ENCODE measurements at regions not wholly inside any gene's neighbourhood (a gene's known extent, or its start where the extent isn't known, plus 50 kb on each side); places are given as distances from the start of the nearest gene placed in this dataset.

DNA sequence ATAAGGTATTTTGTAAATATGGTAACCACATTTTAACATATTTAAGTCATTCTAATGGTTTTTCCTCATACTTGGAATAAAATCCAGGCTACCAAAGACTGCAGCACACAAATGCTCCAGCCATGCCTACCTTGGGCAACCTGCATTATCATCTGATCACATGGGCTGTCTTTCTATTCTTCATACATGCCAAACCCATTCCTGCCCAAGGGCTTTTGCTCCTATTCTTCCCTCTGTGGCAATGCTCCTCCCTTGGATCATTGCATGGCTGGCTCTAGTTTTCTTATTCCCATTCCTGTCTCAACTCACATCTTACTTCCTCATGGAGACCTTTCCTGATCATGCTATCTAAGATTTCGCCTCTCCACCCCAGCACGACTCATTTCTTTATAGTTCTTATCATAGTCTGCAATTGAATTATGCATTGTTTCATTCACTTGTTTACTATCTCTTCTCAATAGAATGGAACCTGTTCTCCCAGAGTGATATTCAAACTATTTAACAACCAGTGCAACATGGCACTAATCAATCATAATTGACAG, 54.9 kb upstream of the C5orf46 start:
- no peak overlapping the region for H3K4me2 ChIP-seq
- H3K4me3 ChIP-seq (IDR thresholded peaks at IDR 0.05; ENCODE audit: insufficient read depth, low read depth, low read length), result no peak overlapping the region
- no peak overlapping the region for H2AFZ ChIP-seq (ENCODE audit: low read depth)
- H3K4me1 ChIP-seq (ENCODE audit: low read depth, poor library complexity, severe bottlenecking), result no peaks in the 10 kb centered on the region
- H4K20me1 ChIP-seq (ENCODE audit: insufficient read depth), result no peaks in the 10 kb centered on the region
- no peaks in the 10 kb centered on the region for H3K27me3 ChIP-seq (ENCODE audit: insufficient read depth, low read depth)
- H3K9ac ChIP-seq, result no peak overlapping the region
- no peaks in the 10 kb centered on the region for H3K36me3 ChIP-seq (ENCODE audit: insufficient read depth)
- H3K79me2 ChIP-seq (ENCODE audit: insufficient read depth, low read depth), result no peaks in the 10 kb centered on the region
- TF ChIP-seq, protein P1, sequence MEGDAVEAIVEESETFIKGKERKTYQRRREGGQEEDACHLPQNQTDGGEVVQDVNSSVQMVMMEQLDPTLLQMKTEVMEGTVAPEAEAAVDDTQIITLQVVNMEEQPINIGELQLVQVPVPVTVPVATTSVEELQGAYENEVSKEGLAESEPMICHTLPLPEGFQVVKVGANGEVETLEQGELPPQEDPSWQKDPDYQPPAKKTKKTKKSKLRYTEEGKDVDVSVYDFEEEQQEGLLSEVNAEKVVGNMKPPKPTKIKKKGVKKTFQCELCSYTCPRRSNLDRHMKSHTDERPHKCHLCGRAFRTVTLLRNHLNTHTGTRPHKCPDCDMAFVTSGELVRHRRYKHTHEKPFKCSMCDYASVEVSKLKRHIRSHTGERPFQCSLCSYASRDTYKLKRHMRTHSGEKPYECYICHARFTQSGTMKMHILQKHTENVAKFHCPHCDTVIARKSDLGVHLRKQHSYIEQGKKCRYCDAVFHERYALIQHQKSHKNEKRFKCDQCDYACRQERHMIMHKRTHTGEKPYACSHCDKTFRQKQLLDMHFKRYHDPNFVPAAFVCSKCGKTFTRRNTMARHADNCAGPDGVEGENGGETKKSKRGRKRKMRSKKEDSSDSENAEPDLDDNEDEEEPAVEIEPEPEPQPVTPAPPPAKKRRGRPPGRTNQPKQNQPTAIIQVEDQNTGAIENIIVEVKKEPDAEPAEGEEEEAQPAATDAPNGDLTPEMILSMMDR (conservative IDR thresholded peaks at IDR 0.05; ENCODE audit: low read depth, low read length), result no peak
- no peak overlapping the region for H3K27ac ChIP-seq

DNA sequence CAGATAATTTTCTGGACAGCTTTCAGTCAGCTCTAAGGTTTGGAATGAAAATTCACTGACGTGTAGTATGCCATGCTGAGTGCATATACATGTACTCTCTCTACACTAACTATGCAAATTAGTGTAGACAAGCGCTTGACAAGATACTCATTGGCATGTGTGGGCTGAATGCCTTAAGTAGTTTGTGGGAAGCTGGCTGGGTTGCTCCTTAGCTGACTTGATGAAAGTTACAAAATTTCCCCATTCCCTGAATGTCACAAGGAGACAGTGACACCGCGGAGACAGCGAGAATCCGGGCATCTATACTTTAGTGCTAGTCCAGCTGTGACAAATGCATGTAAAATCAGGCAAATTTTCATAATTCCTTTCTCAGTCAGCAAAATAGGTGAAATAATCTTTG, 51.6 kb upstream of the C5orf46 start:
- Histone ChIP-seq H3K4me1 (ENCODE audit: low read depth, poor library complexity, severe bottlenecking) (no peaks in the 10 kb centered on the region), H2AFZ (ENCODE audit: low read depth) (no peak overlapping the region), H3K4me2 (no peak overlapping the region), H3K27ac (no peak overlapping the region), H3K36me3 (ENCODE audit: insufficient read depth) (no peaks in the 10 kb centered on the region), H4K20me1 (ENCODE audit: insufficient read depth) (no peaks in the 10 kb centered on the region), H3K79me2 (ENCODE audit: insufficient read depth, low read depth) (no peaks in the 10 kb centered on the region), H3K27me3 (ENCODE audit: insufficient read depth, low read depth) (no peaks in the 10 kb centered on the region), H3K4me3 (IDR thresholded peaks at IDR 0.05; ENCODE audit: insufficient read depth, low read depth, low read length) (no peak overlapping the region), H3K9ac (no peak overlapping the region)
- TF ChIP-seq, protein P1 (conservative IDR thresholded peaks at IDR 0.05; ENCODE audit: low read depth, low read length), result no peak

DNA sequence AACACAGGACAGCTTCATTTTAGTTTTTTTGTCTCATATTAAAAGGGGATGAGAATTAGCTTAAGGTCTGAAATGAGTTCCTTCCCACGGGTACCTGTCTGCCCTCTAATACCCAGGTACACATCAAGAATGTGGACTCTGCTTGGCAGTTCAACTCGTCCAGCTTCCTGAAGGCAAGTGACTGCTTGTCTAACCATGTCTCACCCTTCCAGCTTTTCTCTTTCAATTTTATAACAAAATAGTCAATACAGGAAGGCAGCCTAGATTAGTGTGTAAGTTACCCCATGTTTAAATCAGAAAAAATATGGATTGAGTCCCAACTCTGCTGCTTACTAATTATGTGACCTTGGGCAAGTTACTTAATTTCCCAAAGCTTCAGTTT, 50.5 kb upstream of the C5orf46 start:
- H3K27ac ChIP-seq, result no peak overlapping the region
- TF ChIP-seq, protein P1 (conservative IDR thresholded peaks at IDR 0.05; ENCODE audit: low read depth, low read length), result no peak
- no peaks in the 10 kb centered on the region for H3K27me3 ChIP-seq (ENCODE audit: insufficient read depth, low read depth)
- H3K4me3 ChIP-seq (IDR thresholded peaks at IDR 0.05; ENCODE audit: insufficient read depth, low read depth, low read length), result no peak overlapping the region
- H3K79me2 ChIP-seq (ENCODE audit: insufficient read depth, low read depth), result no peaks in the 10 kb centered on the region
- no peak overlapping the region for H3K4me2 ChIP-seq
- H3K4me1 ChIP-seq (ENCODE audit: low read depth, poor library complexity, severe bottlenecking), result no peaks in the 10 kb centered on the region
- H2AFZ ChIP-seq (ENCODE audit: low read depth), result no peak overlapping the region
- H4K20me1 ChIP-seq (ENCODE audit: insufficient read depth), result no peaks in the 10 kb centered on the region
- no peak overlapping the region for H3K9ac ChIP-seq
- no peaks in the 10 kb centered on the region for H3K36me3 ChIP-seq (ENCODE audit: insufficient read depth)

DNA sequence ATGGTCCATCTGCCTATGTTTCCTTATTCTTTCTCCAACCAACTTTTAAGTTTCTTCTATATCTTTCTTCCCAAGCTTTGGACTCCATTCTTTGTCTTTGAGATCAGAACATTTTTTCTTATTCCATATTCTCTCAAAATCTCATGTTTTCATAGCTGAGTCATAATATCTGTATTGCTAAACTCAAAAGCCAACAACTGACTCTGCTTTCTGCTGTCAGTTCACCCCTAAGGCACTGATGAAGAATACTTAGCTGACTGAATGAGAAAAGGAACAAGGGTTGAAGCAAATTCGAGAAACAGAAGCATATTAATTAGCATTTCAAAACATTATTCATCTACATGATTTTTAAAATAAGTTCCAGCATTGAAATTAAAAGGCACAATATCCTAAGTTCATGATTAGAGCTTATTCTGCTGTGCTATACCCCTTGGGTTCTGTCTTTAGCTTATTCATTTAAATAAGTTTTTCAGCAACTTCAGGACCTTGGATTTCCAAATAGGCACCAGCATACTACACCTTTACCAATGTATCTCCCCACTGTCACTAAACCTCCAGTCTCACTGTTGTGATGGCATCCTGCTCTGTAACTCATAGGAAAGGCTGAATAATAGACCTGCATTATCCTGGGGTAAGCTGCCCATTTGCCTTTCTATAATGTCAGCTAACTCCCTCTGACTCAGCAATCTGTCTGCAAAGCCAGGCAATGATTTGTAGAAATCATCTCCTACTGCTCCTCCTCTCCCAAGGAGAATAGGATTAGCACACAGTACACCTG, 49.9 kb upstream of the C5orf46 start:
- no peaks in the 10 kb centered on the region for H3K79me2 ChIP-seq (ENCODE audit: insufficient read depth, low read depth)
- no peaks in the 10 kb centered on the region for H3K4me1 ChIP-seq (ENCODE audit: low read depth, poor library complexity, severe bottlenecking)
- H3K27me3 ChIP-seq (ENCODE audit: insufficient read depth, low read depth), result no peaks in the 10 kb centered on the region
- no peaks in the 10 kb centered on the region for H3K36me3 ChIP-seq (ENCODE audit: insufficient read depth)
- H4K20me1 ChIP-seq (ENCODE audit: insufficient read depth), result no peaks in the 10 kb centered on the region
- no peak overlapping the region for H3K4me3 ChIP-seq (IDR thresholded peaks at IDR 0.05; ENCODE audit: insufficient read depth, low read depth, low read length)
- no peak overlapping the region for H3K9ac ChIP-seq
- TF ChIP-seq, protein P1 (conservative IDR thresholded peaks at IDR 0.05; ENCODE audit: low read depth, low read length), result no peak
- no peak overlapping the region for H3K27ac ChIP-seq
- no peak overlapping the region for H3K4me2 ChIP-seq
- H2AFZ ChIP-seq (ENCODE audit: low read depth), result no peak overlapping the region

All from KMS-11 (cell line).